NCI-H146 treated with DMSO at 0.1 percent for 48 hours (cell line): ENCODE measurements at regions not wholly inside any gene's neighbourhood (a gene's known extent, or its start where the extent isn't known, plus 50 kb on each side); places are given as distances from the start of the nearest gene placed in this dataset.

Experiments used
- DNase-seq: peaks from one replicate; lab custom pipeline; 2025; ENCODE audit not compliant: unreplicated experiment; lab: John Stamatoyannopoulos, UW

DNA sequence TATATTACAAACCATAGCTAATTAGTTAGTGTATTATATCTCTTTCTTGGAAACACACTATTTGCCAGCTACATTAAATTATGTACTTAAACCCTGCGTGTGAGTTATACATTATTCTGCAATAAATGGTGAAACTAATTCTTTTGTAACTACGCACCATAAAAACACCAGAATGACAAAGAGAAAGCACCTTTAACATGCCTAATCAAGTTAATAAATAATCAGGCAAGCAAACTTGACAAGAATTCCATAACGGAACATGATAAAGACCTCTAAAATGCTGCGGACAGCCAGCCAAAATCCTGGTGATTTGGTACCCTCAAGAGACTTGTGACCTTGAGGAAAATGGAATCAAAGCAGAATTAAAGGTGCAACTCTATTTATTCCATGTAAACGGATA lies 375.3 kb upstream of the KITLG start:
- DNase-seq = no peak

DNA sequence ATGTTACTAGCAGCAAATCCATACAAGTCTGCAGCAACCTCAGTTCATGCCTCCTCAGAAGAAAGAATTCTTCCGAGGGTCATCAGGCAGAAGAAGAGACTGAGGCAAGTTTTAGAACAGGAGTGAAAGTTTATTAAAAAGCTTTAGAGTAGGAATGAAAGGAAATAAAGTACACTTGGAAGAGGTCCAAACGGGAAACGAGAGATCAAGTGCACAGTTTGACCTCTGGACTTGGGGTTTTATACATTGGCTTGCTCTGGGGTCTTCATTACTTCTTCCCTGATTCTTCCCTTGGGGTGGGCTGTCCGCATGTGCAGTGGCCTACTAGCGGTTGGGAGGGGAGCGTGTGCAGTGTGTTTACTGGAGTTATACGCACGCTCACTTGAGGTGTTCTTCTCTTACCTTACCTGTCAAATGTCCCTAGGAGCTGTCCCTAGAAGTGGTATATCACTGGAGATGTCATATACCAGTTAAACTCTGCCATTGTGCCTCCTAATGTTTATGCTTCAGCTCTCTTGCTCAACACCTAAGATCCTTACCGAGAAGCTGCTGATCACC lies 372.8 kb upstream of the KITLG start:
- no peak for DNase-seq

DNA sequence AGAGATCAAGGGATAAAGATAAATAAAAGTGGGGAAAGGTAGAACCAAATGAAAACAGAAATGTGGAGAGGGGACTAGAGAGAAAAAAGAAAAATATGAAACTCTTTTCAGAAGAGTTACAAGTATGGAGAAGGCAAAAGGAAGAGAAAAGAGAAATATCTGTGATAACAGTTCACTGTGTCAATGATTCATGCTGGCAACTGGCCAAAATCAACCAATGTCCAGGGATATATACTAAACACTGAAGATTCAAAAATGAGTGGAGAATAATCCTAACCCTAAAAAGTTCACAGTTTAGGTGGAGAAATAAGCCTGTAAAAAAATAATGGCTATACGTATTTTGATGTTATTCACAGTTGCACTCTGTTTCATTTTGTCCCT lies 372.3 kb upstream of the KITLG start:
- peak; percentile 33 for DNase-seq

DNA sequence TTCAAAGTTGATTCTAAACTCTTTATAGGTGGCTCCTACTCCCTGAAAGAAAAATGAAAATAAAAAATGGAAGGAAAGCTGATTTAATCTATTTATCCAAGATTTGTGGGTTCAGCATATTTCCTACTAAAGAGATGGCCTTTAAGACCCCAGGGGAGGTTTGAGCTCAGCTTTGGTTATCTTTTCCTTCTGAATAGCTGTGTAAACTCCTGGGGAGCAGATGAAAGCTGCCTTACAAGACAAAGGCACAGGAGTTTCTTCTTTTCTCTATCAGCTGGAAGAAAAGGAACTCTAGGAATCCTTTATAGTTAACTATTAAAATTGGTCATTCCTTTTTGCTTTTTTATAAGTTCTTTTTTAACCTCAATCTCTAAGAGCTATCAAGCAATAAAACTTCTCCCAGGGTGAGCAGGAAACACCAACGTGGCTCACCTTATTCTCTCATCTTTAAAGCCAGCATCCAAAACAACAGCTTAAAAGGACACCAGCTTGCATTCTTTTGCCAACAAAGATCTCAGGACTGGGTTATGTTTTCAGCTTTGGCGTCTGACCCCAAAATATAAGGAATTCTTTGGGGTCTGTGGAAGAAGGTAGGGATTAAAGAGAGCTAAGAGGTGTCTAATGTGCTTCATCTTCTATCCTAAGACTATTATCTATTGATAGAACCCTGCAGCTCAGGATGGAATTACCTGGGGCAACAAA lies 371.7 kb upstream of the KITLG start:
- peak; percentile 54 for DNase-seq

DNA sequence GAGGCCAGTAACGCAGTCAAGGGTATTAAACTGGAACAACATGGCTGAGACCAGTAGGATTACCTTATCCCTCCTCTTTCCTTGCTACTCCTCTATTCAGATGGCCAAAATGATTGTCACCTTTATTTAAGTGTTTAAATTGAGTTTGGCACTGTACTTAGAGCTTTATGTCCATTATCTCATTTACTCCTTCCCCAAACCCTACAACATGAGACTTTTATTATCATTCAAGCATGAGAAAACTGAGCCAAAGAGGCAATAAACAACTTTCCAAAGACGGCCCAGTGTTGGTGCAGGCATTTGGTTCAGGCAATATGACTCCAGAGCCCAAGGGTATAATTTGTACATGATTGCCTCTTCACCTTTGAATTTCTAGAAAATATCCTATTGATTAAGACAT lies 370.9 kb upstream of the KITLG start:
- no peak for DNase-seq

DNA sequence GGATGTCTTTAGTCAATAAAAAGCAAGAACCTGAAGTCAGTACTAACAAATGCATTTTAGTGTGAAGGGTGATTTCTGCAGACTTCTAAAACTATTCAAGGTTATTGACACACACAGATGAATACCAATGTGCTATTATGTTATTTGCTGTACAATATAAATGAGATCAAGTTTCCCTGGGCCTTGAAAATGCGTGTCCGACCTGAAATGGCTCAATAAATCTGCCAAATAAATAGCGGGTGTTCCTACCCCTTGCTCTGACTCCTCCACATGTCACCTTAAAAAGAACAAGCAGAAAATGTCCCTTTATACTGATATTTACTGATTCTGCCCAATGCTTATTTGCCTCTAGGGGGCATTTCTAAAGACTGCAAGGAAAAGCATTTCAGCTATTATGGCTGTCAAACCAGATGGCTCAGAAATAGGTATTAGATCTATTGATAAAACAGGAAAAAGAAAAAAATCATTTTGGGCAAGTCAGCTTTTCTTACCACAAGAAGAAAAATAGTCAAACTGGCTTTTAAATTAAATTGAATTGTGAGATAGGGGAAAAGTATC lies 367.3 kb upstream of the KITLG start:
- peak; percentile 72 for DNase-seq

DNA sequence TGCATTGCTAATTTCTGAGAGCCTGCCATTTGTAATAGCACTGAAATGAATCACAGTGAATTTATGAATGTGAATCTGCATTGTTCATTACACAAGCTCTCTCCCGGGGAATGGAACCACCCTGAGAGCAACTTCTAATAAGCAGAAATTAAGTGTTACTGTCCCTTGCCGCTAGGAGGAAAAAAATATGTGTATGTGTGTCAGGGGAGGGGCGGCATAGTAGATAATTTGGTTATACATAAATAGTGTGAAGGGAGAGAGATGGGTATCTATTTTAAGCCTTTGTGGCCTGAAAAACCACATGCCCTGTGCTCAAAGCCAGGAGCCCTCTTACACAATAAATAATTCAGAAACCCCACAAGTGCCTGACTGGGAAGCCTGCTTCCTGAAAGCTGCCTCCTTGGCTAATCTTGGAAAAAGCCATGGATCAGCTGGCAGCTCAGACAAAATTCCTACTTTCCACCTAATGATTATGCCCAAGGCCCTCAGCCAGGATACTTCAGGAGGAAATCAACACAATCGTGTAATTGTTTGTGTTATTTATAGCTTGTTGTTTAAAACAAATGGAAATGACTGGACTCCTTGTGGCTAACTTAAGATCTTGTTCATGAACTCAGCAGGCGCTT lies 366.2 kb upstream of the KITLG start:
- no peak for DNase-seq

DNA sequence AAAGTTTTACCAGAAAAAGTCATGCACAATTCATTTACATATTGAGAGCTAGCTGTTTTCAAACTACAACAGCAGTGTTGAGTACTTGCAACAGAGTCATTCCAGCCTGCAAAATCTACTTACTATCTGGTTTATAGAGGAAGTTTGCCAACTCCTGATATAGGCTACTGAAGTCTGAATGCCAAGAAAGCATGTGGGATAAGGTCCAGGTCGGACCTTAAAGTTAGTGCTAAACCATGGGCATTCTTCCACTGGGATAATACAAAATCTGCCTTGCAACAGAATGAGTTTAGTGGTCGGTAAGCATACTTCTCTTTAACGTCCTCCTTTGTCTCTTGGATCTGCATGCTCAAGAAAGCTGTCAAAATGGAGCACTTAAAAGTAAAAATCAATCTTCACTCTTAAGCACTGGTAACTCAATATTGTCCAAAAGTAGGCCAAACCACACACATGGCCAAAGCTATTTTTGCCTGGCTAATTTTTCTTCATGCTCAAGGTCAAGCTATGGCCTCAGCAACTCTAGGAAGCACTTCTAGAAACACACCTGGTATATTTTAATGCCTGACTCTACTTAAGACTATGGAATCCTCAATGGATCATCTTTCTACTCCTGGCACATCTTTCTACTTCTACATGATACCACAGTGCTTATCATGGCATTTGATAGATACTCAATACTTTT lies 364.9 kb upstream of the KITLG start:
- no peak for DNase-seq

DNA sequence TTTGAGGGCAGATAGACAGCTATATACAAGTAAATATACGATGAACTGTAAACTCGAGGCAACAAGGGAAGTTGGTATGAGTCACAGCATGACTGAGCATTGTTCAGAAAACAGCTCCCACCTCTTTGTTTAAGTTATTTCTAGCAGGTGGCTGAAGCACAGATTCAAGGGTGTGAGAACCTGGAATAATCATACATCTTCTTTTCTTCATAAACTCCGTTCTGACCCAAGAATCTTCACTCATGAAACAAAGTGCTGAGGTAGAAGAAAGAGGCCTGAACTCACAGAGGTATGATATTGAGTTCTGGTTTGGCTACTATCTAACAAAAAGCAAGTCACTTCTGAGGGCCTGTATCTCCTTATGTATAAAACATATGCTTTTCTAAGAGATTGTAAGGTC lies 364.1 kb upstream of the KITLG start:
- DNase-seq = no peak

DNA sequence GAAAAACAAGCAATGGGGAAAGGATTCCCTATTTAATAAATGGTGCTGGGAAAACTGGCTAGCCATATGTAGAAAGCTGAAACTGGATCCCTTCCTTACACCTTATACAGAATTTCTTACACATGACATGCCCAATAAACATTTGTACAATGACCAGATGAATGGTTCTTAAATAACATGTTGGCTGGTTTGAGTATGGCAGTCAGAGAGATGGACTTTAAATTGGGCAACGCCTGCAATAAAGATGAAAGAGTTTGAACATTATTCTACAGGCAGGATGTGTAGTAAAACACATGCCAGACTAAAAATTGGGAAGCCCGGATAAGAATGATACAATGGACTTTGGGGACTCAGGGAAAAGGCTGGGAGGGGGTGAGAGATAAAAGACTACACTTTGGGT lies 360.6 kb upstream of the KITLG start:
- DNase-seq = no peak

DNA sequence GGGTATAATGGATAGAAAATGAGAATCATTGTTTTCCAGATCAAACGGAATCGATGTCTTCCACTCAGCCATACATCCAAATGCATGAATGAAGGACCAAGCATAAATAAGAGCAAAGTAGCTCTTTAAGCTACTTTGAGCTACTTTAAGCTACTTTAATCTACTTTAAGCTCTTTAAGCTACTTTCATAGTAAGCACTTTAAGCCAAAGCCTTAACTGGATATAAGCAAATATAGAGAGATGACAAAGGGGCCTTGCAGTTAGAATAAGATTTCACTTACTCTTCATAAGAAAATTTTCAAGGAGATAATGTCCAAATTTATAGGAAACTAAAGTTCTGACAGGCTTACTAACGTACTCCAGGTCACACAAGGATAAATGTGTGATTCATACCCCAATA lies 355.6 kb upstream of the KITLG start:
- DNase-seq = no peak

DNA sequence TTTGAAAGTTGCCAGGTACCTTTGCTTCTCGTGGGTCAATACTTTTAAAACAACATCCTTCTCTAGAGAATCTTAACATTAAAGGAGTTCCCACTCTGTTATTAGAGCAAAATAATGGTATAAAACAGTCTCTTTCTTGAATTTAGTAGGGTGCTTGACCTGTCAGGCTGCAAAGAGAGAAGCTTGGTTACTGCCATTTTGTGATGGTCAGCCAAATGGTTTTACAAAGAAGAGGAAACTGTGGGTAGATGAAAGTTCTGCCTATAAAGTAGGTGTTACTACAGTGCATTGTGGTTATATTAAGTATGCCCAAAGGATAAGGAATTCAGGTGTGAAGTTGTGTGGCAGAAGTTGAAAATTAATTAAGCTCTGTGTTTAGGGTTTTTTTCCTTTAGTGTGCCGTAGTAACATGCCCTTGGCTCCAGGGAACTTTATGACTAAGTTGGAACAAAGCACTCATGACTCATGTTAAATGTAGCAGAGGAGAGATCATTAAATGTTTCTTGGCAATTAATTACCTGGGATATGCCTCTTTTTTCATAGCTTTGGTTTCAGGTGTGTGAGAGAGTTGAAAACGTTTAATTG lies 354.0 kb upstream of the KITLG start:
- no peak for DNase-seq

DNA sequence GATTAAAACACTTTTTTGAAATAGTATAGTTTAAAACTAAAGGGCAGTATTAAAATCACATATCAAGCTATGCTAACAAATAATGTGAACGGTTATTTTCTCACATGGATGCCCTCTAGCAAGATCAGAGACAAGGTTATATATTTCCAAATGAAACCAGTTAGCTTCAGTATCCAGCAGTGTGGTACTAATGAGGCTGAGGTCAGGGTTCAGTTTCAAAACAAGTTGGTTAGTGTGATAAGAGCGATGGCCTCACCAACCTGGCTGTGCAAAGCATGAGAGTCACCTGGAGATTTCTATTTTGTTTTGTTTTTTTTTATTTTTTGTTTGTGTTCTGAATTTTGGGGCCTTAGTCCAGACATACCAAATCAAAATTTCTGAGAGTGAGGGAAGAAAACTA lies 352.2 kb upstream of the KITLG start:
- DNase-seq = peak; percentile 9

DNA sequence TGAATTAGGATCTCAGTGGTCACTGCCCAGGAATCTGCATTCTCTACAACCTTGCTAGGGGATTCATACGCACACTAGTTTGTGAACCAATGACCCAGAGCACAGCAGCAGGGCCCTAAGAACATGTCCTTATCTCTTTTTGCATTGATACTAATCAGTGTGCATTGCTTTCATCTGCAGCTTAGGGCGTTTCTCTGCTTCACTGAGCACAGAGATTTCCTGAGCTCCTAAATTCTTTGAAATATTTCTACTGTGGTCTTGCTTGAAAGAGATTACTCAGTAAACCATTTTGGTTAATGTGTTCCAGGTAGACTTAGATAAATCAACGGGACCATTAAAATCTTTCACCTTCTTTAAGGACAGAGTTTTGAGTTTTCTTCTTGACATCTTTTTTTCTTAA lies 351.3 kb upstream of the KITLG start:
- DNase-seq = no peak

DNA sequence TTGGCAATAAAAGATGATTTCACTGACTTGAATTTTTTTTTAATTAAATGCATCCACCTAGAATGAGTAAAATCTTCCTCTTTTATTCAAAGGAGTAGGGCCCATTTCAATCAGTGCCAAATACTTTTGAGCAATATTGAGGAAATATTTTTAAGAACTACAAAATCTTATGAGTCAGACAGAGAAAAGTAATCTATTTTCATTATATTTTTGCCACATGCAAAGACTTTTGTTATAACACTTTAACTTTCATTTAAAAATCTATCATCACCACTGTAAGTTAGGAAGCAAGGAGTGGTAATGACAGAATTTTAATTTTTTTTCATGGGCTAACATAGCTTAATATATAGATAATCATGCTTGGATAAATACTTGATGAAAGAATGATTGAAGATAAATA lies 345.2 kb upstream of the KITLG start:
- no peak for DNase-seq

DNA sequence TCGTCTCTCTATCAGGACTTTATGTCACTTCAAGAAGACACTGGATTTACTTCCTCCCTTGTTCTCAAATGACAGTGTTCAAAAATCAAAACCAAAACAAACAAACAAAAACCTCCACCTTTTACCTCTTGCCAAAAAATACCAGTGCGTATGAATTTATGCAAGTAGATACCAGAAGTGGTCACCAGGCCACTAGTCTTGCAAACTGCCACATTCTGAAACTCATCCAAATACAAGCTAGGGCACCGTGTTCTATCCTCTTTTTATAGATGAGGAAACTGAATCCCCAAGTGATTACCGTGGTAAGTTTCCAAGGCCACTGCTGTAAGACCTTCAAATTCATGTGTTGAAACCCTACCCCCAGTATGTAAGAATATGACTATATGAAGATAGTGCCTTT lies 343.9 kb upstream of the KITLG start:
- DNase-seq = no peak

DNA sequence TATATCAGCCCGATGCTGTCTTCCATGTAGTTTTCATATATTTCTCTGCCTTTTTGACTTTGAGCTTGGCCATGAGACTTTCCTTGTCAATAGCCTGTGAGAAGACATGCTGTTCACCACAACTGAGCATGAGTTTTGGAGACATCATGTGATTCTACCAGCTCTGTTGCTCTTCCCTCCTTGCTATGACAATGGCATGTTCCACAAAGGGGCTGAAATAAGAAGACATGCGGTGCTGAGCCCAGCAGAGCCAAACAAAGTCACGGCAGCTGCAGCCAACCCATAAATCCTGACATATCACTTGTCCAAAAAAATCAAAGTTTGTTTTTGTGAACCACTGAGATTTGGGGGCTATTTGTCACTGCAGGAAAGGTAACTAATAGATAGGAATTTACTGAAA lies 343.4 kb upstream of the KITLG start:
- DNase-seq = no peak

DNA sequence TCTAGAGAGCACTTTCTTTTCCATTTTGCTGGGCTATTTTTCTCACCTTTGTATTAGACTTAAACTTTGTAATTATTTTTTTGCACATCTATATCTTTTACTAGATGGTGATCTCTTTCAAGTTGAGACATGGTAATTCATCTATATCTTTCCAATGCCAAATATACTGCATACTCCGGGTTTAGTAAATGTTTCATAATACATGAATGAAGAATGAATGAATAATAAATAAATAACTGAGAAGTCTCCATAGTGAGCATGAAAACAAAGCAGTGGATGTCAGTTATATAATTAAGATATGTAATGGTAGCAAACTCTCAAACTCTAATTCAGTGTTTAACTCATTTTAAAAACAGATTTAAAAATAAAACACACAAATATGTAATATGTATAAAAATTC lies 342.5 kb upstream of the KITLG start:
- no peak for DNase-seq

DNA sequence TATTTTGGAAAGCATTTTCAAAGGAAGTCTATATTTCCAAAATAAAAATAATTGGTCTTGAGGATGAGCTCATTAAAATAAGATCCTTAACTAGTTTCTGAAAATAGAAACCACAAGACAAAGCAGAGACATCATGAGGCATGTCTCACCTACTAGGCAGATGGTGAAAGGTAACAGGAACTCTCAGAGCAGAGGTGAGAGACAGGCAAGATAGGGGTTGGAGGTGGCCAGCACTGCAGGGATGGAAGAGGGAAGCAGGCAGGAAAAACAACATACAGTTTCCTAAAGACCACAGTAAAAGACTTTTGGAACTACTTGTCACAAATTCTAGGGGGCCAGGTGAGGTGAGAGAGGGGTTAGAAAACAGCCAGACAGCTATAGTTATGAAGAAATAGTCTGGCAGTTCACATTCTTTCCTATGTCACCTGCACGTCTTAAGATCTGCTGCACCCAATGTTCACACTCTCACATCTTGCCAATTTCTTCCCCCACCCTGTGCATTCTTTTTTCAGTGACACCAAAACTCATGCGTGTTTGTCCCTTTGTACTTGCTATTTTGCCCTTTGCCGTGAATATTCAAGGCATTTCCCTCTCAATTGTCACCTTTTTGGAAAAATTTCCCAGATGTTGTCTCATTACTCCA lies 341.7 kb upstream of the KITLG start:
- no peak for DNase-seq

DNA sequence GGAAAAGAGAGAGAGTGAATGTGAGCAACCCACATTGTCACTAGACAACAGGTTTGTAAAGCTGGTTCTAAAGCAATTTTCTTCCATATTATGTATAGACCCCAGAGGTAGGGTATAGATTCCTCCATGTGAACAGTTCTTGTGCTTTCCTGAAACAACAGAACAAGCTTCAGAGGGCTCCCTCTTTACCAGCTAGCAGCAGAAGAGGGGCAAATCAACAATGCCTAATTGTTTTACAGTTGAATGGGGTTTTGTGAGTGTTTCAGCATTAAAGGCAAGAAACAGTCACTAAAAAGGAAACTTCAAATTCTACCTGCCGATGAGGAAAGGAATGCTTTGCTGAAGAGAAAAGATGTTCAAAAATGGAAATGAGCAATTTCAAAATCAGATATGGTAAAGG lies 341.2 kb upstream of the KITLG start:
- no peak for DNase-seq

DNA sequence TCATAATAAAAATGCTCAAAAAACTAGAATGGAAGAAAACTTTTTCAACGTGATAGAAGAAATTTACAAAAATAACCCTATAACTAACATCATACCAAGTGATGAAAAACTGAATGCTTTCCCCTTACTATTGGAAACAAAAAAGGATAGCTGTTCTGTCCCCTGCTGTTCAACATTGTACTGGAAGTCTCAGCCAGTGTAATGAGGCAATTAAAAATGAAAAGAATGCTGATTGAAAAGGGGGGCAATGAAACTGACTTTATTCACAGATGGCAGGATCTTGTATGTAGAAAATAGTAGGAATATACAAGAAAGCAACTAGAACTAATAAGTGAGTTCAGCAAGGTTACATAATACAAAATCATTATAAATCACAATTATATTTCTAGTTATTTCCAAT lies 337.9 kb upstream of the KITLG start:
- peak; percentile 70 for DNase-seq
